Left ventricle myocardium inferior (tissue), 1 donor: ENCODE measurements at regions not wholly inside any gene's neighbourhood (a gene's known extent, or its start where the extent isn't known, plus 50 kb on each side); places are given as distances from the start of the nearest gene placed in this dataset.

Source experiments
- DNase-seq: peaks from one replicate; pipeline ENCODE4 v3.0.0-alpha.2; 2020
- H3K27ac ChIP-seq: fragments of 200-600 bp; replicated peaks from 2 replicates; pipeline ENCODE4 v1.8.0; 2021
- H3K27me3 ChIP-seq: fragments of 200-600 bp; 2 replicates; pipeline ENCODE4 v1.8.0; 2021; ENCODE audit warnings: low read depth
- H3K36me3 ChIP-seq: fragments of 200-600 bp; 2 replicates; pipeline ENCODE4 v1.8.0; 2021
- H3K4me1 ChIP-seq: fragments of 200-600 bp; 2 replicates; pipeline ENCODE4 v1.8.0; 2021
- H3K4me3 ChIP-seq: fragments of 200-600 bp; 2 replicates; pipeline ENCODE4 v1.8.0; 2021; ENCODE audit warnings: mild to moderate bottlenecking, moderate library complexity
- H3K9me3 ChIP-seq: fragments of 200-600 bp; replicated peaks from 2 replicates; pipeline ENCODE4 v1.8.0; 2021
- CTCF ChIP-seq: fragments of 200-600 bp; IDR thresholded peaks from 2 replicates; pipeline ENCODE4 v1.8.0; 2021; ENCODE audit warnings: antibody characterized with exemption, mild to moderate bottlenecking, borderline replicate concordance
- intact Hi-C: fragments of 100-400 bp; cut with micrococcal nuclease; formaldehyde crosslinking; loops from one replicate; pipeline ENCODE4 v1.11.0; 2022
- donor health status: DM: no; HTN: yes; CAD: no; lungs with severe emphysema.

DNA sequence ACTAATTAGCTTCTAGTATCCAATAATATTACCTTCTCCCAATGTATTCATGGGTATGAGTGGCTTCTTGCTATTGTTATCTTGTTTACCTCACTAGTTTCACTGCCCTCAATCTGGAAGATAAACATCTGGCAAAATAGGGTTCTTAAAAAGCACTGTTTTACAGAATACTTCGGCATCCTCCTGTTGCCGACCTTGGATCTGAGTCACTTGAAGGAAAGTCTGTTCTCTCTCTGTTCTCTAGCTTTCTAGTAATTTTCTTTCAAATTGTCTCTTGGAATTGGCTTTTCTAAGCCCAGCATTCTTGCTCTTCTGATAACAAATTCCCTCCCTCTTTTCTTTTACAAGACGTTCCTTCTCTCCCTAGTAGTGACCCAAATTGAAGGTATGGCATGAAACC, 189.5 kb downstream of the KITLG start:
- intact Hi-C loops, result no loop called here
- H3K36me3 ChIP-seq, result no peaks in the 10 kb centered on the region
- H3K27me3 ChIP-seq, result no peaks in the 10 kb centered on the region
- H3K27ac ChIP-seq, result no peak overlapping the region
- peaks cover 13% of the 10 kb centered on the region for H3K9me3 ChIP-seq
- DNase-seq, result no peak
- H3K4me3 ChIP-seq, result no peak overlapping the region
- no peak for TF ChIP-seq CTCF
- no peaks in the 10 kb centered on the region for H3K4me1 ChIP-seq

- H3K9me3 ChIP-seq, result peaks cover 13% of the 10 kb centered on the region
- no peak overlapping the region for H3K27ac ChIP-seq
- intact Hi-C loops, result no loop called here
- no peaks in the 10 kb centered on the region for H3K27me3 ChIP-seq
- no peak overlapping the region for H3K4me3 ChIP-seq
- no peak for TF ChIP-seq CTCF
- H3K36me3 ChIP-seq, result no peaks in the 10 kb centered on the region
- no peaks in the 10 kb centered on the region for H3K4me1 ChIP-seq
- no peak for DNase-seq
These were observed 188.7 kb downstream of the KITLG start for GRCh38 chr12:88391556-88391955.

DNA sequence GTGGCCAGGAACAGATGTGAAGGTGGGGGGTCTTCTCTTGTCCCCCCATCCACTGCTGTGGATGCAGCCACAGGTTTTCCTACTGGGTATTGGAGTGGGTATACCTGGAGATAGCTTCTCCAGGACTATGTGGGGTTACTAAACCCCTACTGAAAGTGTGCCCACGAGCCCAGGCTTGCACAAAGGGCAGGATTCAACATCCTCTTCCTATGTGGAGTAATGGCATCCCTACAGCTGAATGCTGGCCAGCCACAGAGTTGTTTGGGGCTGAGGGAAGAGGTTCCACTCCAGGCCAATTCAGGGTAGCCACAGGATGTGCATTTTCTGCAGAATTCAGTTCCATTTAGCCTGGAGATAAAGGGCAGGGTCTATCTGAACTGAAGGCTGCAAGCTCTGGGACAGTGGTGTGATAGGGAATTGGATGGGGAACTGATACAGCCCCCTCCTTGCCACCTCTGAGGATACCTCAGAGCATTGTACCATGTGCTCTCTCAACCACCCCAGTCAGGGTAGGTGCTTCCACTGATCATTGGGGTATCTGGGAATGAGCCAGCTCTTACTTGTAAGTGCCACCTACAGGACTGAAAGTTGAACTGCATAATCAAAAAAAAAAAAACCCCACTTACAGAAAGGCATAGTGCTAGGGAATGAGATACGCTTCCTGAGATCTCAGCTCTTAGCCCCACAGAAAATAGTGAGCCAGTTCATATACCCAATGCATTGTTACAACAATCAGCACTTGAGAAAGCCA, 187.1 kb downstream of the KITLG start:
- H3K4me3 ChIP-seq, result no peak overlapping the region
- intact Hi-C loops, result no loop called here

DNA sequence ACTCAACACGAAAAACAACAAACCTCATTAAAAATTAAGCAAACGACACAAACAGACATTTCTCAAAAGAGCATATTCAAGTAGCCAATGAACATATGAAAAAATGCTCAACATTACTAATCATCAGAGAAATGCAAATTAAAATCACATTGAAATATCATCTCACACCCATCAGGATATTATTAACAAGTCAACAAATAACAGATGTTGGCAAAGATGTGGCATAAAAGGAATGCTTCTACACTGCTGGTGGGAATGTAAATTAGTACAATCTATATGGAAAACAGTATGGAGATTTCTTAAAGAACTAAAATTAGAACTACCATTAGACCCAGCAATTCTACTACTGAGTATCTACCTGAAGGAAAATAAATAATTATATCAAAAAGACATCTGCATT, 182.2 kb downstream of the KITLG start:
- no peaks in the 10 kb centered on the region for H3K36me3 ChIP-seq
- intact Hi-C loops, result no loop called here
- DNase-seq, result no peak
- no peaks in the 10 kb centered on the region for H3K4me1 ChIP-seq
- no peak for TF ChIP-seq CTCF
- H3K27ac ChIP-seq, result no peak overlapping the region
- no peak overlapping the region for H3K4me3 ChIP-seq
- H3K9me3 ChIP-seq, result peaks cover 13% of the 10 kb centered on the region
- H3K27me3 ChIP-seq, result no peaks in the 10 kb centered on the region

More for the DNA sequence above, 187.1 kb downstream of the KITLG start:
- no peak for DNase-seq
- TF ChIP-seq CTCF, result peak; percentile 29
- H3K36me3 ChIP-seq, result no peaks in the 10 kb centered on the region
- H3K4me1 ChIP-seq, result no peaks in the 10 kb centered on the region
- no peaks in the 10 kb centered on the region for H3K27me3 ChIP-seq
- H3K9me3 ChIP-seq, result peaks cover 13% of the 10 kb centered on the region
- no peak overlapping the region for H3K27ac ChIP-seq

DNA sequence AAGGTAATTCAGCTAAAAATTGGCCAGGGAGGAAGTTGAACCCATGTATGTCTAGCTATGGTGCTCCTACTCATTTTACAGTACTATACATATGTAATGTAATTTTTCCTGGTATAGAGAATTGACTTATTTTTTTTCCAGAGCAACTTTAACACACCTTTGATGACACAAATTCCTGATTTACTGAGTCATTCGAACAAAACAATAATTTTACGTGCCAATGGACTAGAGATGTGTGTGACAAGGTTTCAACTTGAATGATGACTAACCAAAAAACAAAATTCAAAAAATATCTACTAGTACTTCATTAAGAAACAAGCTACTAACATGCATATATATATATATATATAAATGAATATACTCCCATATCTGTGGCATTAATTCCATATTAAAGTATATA, 180.5 kb downstream of the KITLG start:
- Histone ChIP-seq H3K27me3 (no peaks in the 10 kb centered on the region), H3K4me3 (no peak overlapping the region), H3K9me3 (peaks cover 6% of the 10 kb centered on the region), H3K27ac (no peak overlapping the region), H3K36me3 (no peaks in the 10 kb centered on the region), H3K4me1 (no peaks in the 10 kb centered on the region)
- intact Hi-C loops, result no loop called here
- no peak for TF ChIP-seq CTCF
- no peak for DNase-seq
